Vagina (tissue), 2 donors: ENCODE measurements at regions not wholly inside any gene's neighbourhood (a gene's known extent, or its start where the extent isn't known, plus 50 kb on each side); places are given as distances from the start of the nearest gene placed in this dataset.

Source experiments
- DNase-seq, 2 donors: peaks; one replicate each; pipeline ENCODE4 v3.0.0-alpha.2; 2017; ENCODE audit errors: extremely low spot score in 2 of 2
- H3K27ac ChIP-seq: fragments of 200-600 bp; sonication (generic); one replicate; pipeline ENCODE4 v1.5.1; 2019
- H3K27me3 ChIP-seq: fragments of 200-600 bp; sonication (generic); one replicate; pipeline ENCODE4 v1.5.1; 2019
- H3K36me3 ChIP-seq, 2 donors: fragments of 200-600 bp; sonication (generic); one replicate each; pipeline ENCODE4 v1.5.1; 2017 to 2019
- H3K4me1 ChIP-seq: fragments of 200-600 bp; sonication (generic); one replicate; pipeline ENCODE4 v1.5.1; 2019
- H3K4me3 ChIP-seq, 2 donors: fragments of 200-600 bp; sonication (generic); 1 replicate in 1 of 2; 2 replicates in 1 of 2; pipeline ENCODE4 v1.5.1; 2016 to 2019
- H3K9me3 ChIP-seq: fragments of 200-600 bp; sonication (generic); one replicate; pipeline ENCODE4 v1.5.1; 2019
- CTCF ChIP-seq, 3 experiments: fragments of 450-650 bp in 2 of 3; fragments of 200-600 bp in 1 of 3; sonication (generic) in 1 of 3; IDR thresholded peaks; one replicate each; pipeline ENCODE4 v1.5.1; 2017 to 2019; ENCODE audit warnings: antibody characterized with exemption in 3 of 3, mild to moderate bottlenecking in 2 of 3, moderate library complexity in 2 of 3
- POLR2A ChIP-seq, 2 donors: fragments of 450-650 bp; IDR thresholded peaks; one replicate each; pipeline ENCODE4 v1.6.1; 2017; ENCODE audit warnings: antibody characterized with exemption in 2 of 2, mild to moderate bottlenecking in 2 of 2, moderate library complexity in 2 of 2
- POLR2AphosphoS5 ChIP-seq, 2 donors: sonication (generic); formaldehyde crosslinking; IDR thresholded peaks; one replicate each; pipeline ENCODE4 v1.9.0; 2017; ENCODE audit warnings: antibody characterized with exemption in 2 of 2, mild to moderate bottlenecking in 2 of 2, low read depth in 1 of 2; ENCODE audit not compliant: insufficient read depth in 1 of 2
- intact Hi-C: fragments of 100-400 bp; cut with DNase I; formaldehyde crosslinking; loops from one replicate; pipeline ENCODE4 v1.15.1; 2023

GRCh38 chr2:188202777-188203176 is 88.9 kb upstream of the GULP1 start:
- Histone ChIP-seq H3K4me1 (no peaks in the 10 kb centered on the region), H3K27me3 (no peaks in the 10 kb centered on the region), H3K9me3 (no peaks in the 10 kb centered on the region), H3K27ac (no peak overlapping the region), H3K36me3 (no peaks in the 10 kb centered on the region), H3K4me3 (no peak overlapping the region)
- DNase-seq: no peak
- TF ChIP-seq POLR2A (IDR thresholded peaks at IDR 0.05) (no peak), POLR2AphosphoS5 (IDR thresholded peaks at IDR 0.05; ENCODE audit: insufficient read depth in 1 of 2, low read depth in 1 of 2) (no peak)
- intact Hi-C loops: no loop called here

- DNase-seq: no peak
- no peak overlapping the region for H3K4me3 ChIP-seq
These were observed 87.9 kb upstream of the GULP1 start for GRCh38 chr2:188203776-188204175.

GRCh38 chr2:188204824-188205223 is 86.8 kb upstream of the GULP1 start:
- Histone ChIP-seq H3K27me3 (no peaks in the 10 kb centered on the region), H3K27ac (no peak overlapping the region), H3K9me3 (no peaks in the 10 kb centered on the region), H3K4me3 (no peak overlapping the region), H3K4me1 (no peaks in the 10 kb centered on the region), H3K36me3 (no peaks in the 10 kb centered on the region)
- DNase-seq: no peak
- intact Hi-C loops: no loop called here
- TF ChIP-seq CTCF (IDR thresholded peaks at IDR 0.05): no peak
- TF ChIP-seq POLR2A (IDR thresholded peaks at IDR 0.05): no peak
- TF ChIP-seq POLR2AphosphoS5 (IDR thresholded peaks at IDR 0.05; ENCODE audit: insufficient read depth in 1 of 2, low read depth in 1 of 2): no peak

More at GRCh38 chr2:188203776-188204175, 87.9 kb upstream of the GULP1 start:
- Histone ChIP-seq H3K4me1 (no peaks in the 10 kb centered on the region), H3K9me3 (no peaks in the 10 kb centered on the region), H3K27me3 (no peaks in the 10 kb centered on the region), H3K36me3 (no peaks in the 10 kb centered on the region), H3K27ac (no peak overlapping the region)
- intact Hi-C loops: no loop called here
- TF ChIP-seq POLR2AphosphoS5 (IDR thresholded peaks at IDR 0.05; ENCODE audit: insufficient read depth in 1 of 2, low read depth in 1 of 2): no peak

- Histone ChIP-seq H3K4me3 (no peak overlapping the region), H3K36me3 (no peaks in the 10 kb centered on the region)
- no peak for DNase-seq
These were observed 84.1 kb upstream of the GULP1 start for GRCh38 chr2:188207554-188207953.

GRCh38 chr2:188209218-188209617 is 82.5 kb upstream of the GULP1 start:
- H3K4me1 ChIP-seq: no peaks in the 10 kb centered on the region
- TF ChIP-seq POLR2AphosphoS5 (IDR thresholded peaks at IDR 0.05; ENCODE audit: insufficient read depth in 1 of 2, low read depth in 1 of 2) (no peak), CTCF (IDR thresholded peaks at IDR 0.05) (no peak), POLR2A (IDR thresholded peaks at IDR 0.05) (no peak)
- no peaks in the 10 kb centered on the region for H3K36me3 ChIP-seq
- H3K9me3 ChIP-seq: no peaks in the 10 kb centered on the region
- intact Hi-C loops: no loop called here
- no peak overlapping the region for H3K4me3 ChIP-seq
- H3K27me3 ChIP-seq: no peaks in the 10 kb centered on the region
- no peak for DNase-seq
- no peak overlapping the region for H3K27ac ChIP-seq

More at GRCh38 chr2:188207554-188207953, 84.1 kb upstream of the GULP1 start:
- no peaks in the 10 kb centered on the region for H3K4me1 ChIP-seq
- H3K27ac ChIP-seq: no peak overlapping the region
- H3K27me3 ChIP-seq: no peaks in the 10 kb centered on the region
- TF ChIP-seq CTCF (IDR thresholded peaks at IDR 0.05): no peak
- no peak for TF ChIP-seq POLR2A (IDR thresholded peaks at IDR 0.05)
- TF ChIP-seq POLR2AphosphoS5 (IDR thresholded peaks at IDR 0.05; ENCODE audit: insufficient read depth in 1 of 2, low read depth in 1 of 2): no peak
- intact Hi-C loops: no loop called here
- no peaks in the 10 kb centered on the region for H3K9me3 ChIP-seq

GRCh38 chr2:188217264-188217663 is 74.4 kb upstream of the GULP1 start:
- Histone ChIP-seq H3K9me3 (no peaks in the 10 kb centered on the region), H3K36me3 (no peaks in the 10 kb centered on the region), H3K27ac (no peak overlapping the region), H3K4me1 (no peaks in the 10 kb centered on the region), H3K4me3 (no peak overlapping the region), H3K27me3 (no peaks in the 10 kb centered on the region)
- TF ChIP-seq CTCF (IDR thresholded peaks at IDR 0.05) (no peak), POLR2AphosphoS5 (IDR thresholded peaks at IDR 0.05; ENCODE audit: insufficient read depth in 1 of 2, low read depth in 1 of 2) (no peak), POLR2A (IDR thresholded peaks at IDR 0.05) (no peak)
- no peak for DNase-seq
- intact Hi-C loops: no loop called here
